H1 (cell line): ENCODE measurements at regions not wholly inside any gene's neighbourhood (a gene's known extent, or its start where the extent isn't known, plus 50 kb on each side); places are given as distances from the start of the nearest gene placed in this dataset.

Experiments
- CTCF ChIA-PET: fragments of 300-600 bp; sonication (Branson Sonifier 250); formaldehyde crosslinking; loops from one replicate; lab custom pipeline; 2021; ENCODE audit not compliant: partially characterized antibody; lab: Charles Lee
- POLR2A ChIA-PET: fragments of 300-600 bp; sonication (Branson Sonifier 250); formaldehyde crosslinking; loops from one replicate; lab custom pipeline; 2021; ENCODE audit warnings: inconsistent platforms; ENCODE audit not compliant: partially characterized antibody; lab: Charles Lee
- DNase-seq, 2 experiments: peaks; one replicate each; pipeline versions ENCODE4 v3.0.0 to v3.0.0-alpha.2; 2010 to 2022; ENCODE audit warnings: low spot score in 2 of 2, low read depth in 1 of 2, mixed read lengths in 1 of 2
- FAIRE-seq: peaks from 2 replicates; lab custom pipeline; 2011; peaks lifted over from hg19 to GRCh38; lab: Jason Lieb, UNC
- H2AFZ ChIP-seq: 2 replicates; pipeline ENCODE4 v1.8.1; 2012; ENCODE audit warnings: low read length, inconsistent platforms
- H2AK5ac ChIP-seq: 2 replicates; pipeline ENCODE4 v1.6.1; 2013; ENCODE audit warnings: low read depth, low read length
- H2BK120ac ChIP-seq: replicated peaks from 2 replicates; pipeline ENCODE3; 2013; ENCODE audit warnings: low read depth, low read length, inconsistent platforms
- H2BK12ac ChIP-seq: 2 replicates; pipeline ENCODE4 v1.6.1; 2013; ENCODE audit warnings: low read depth, low read length
- H2BK15ac ChIP-seq: 2 replicates; pipeline ENCODE4 v1.6.1; 2013; ENCODE audit warnings: low read length
- H2BK20ac ChIP-seq: 2 replicates; pipeline ENCODE4 v1.6.1; 2013; ENCODE audit warnings: low read length
- H2BK5ac ChIP-seq: 2 replicates; pipeline ENCODE4 v1.6.1; 2013; ENCODE audit warnings: low read depth, low read length
- H3K14ac ChIP-seq: 2 replicates; pipeline ENCODE4 v1.6.1; 2013; ENCODE audit warnings: inconsistent platforms; ENCODE audit not compliant: insufficient read length
- H3K18ac ChIP-seq: 2 replicates; pipeline ENCODE4 v1.6.1; 2013; ENCODE audit warnings: low read length; ENCODE audit errors: extremely low read depth
- H3K23ac ChIP-seq: 2 replicates; pipeline ENCODE4 v1.6.1; 2013; ENCODE audit warnings: inconsistent platforms; ENCODE audit not compliant: insufficient read length
- H3K23me2 ChIP-seq: 2 replicates; pipeline ENCODE4 v1.6.1; 2013; ENCODE audit warnings: low read depth, low read length
- H3K27ac ChIP-seq: 2 replicates; pipeline ENCODE4 v1.6.1; 2011; ENCODE audit warnings: low read depth, low read length, inconsistent platforms
- H3K27me3 ChIP-seq, 4 experiments: replicated peaks in 1 of 4; 1 replicate in 1 of 4; 2 replicates in 3 of 4; pipeline versions ENCODE4 v1.6.1 to v1.8.1; 2011 to 2013; ENCODE audit warnings: low read length in 3 of 4, mild to moderate bottlenecking in 3 of 4, inconsistent platforms in 2 of 4, mixed read lengths in 2 of 4, moderate library complexity in 1 of 4; ENCODE audit not compliant: control insufficient read depth in 3 of 4, insufficient read depth in 3 of 4; ENCODE audit errors: extremely low read depth in 1 of 4
- H3K36me3 ChIP-seq, 4 experiments: 2 replicates each; pipeline versions ENCODE4 v1.6.1 to v1.8.1; 2011 to 2013; ENCODE audit warnings: mild to moderate bottlenecking in 4 of 4, low read length in 3 of 4, moderate library complexity in 2 of 4, control low read depth in 1 of 4, inconsistent platforms in 1 of 4; ENCODE audit not compliant: insufficient read depth in 4 of 4, control insufficient read depth in 2 of 4
- H3K4ac ChIP-seq: replicated peaks from 2 replicates; pipeline ENCODE3; 2013; ENCODE audit warnings: low read length, low read depth, mixed read lengths, inconsistent platforms; ENCODE audit not compliant: insufficient read length
- H3K4me1 ChIP-seq, 4 experiments: replicated peaks in 1 of 4; 1 replicate in 1 of 4; 2 replicates in 3 of 4; pipeline versions ENCODE4 v1.6.1 to v1.8.1; 2011 to 2013; ENCODE audit warnings: low read length in 3 of 4, inconsistent platforms in 2 of 4, mixed read lengths in 1 of 4; ENCODE audit not compliant: insufficient read depth in 4 of 4, control insufficient read depth in 3 of 4
- H3K4me2 ChIP-seq, 2 experiments: 2 replicates each; pipeline versions ENCODE4 v1.6.1 to v1.8.1; 2011 to 2013; ENCODE audit warnings: low read depth in 2 of 2, low read length in 2 of 2, control low read depth in 1 of 2, inconsistent platforms in 1 of 2, mild to moderate bottlenecking in 1 of 2; ENCODE audit not compliant: insufficient read depth in 1 of 2
- H3K4me3 ChIP-seq, 4 experiments: fragments of 200-600, 300-600 bp in 1 of 4; sonication (generic), shearing (Covaris generic), sonication (Bioruptor Twin) in 1 of 4; 2 replicates each; pipeline versions ENCODE4 v1.5.1 to v1.8.1; 2011 to 2016; ENCODE audit warnings: low read length in 4 of 4, low read depth in 3 of 4, control low read depth in 2 of 4, inconsistent platforms in 2 of 4, mild to moderate bottlenecking in 2 of 4, mixed read lengths in 1 of 4, moderate library complexity in 1 of 4; ENCODE audit not compliant: insufficient read depth in 2 of 4; ENCODE audit errors: extremely low read depth in 1 of 4
- H3K56ac ChIP-seq: replicated peaks from 2 replicates; pipeline ENCODE3; 2013; ENCODE audit warnings: low read depth, mild to moderate bottlenecking, mixed read lengths, low read length, inconsistent platforms; ENCODE audit not compliant: insufficient read length
- H3K79me1 ChIP-seq: 2 replicates; pipeline ENCODE4 v1.6.1; 2013; ENCODE audit warnings: low read depth, low read length, control low read depth
- H3K79me2 ChIP-seq, 2 experiments: 2 replicates each; pipeline versions ENCODE4 v1.6.1 to v1.8.1; 2012 to 2013; ENCODE audit warnings: low read length in 2 of 2, mild to moderate bottlenecking in 2 of 2, inconsistent platforms in 1 of 2; ENCODE audit not compliant: insufficient read depth in 2 of 2, control insufficient read depth in 1 of 2
- H3K9ac ChIP-seq, 4 experiments: replicated peaks in 1 of 4; 1 replicate in 1 of 4; 2 replicates in 3 of 4; pipeline versions ENCODE4 v1.6.1 to v1.8.1; 2011 to 2013; ENCODE audit warnings: low read depth in 3 of 4, low read length in 3 of 4, control low read depth in 2 of 4, mild to moderate bottlenecking in 2 of 4, moderate library complexity in 2 of 4, inconsistent platforms in 1 of 4; ENCODE audit errors: extremely low read depth in 1 of 4
- H3K9me3 ChIP-seq, 2 experiments: 2 replicates each; pipeline versions ENCODE4 v1.6.1 to v1.8.1; 2012 to 2013; ENCODE audit warnings: mild to moderate bottlenecking in 2 of 2, moderate library complexity in 2 of 2, control low read depth in 1 of 2, inconsistent platforms in 1 of 2, low read depth in 1 of 2, low read length in 1 of 2, mixed read lengths in 1 of 2; ENCODE audit not compliant: insufficient read depth in 2 of 2
- H4K20me1 ChIP-seq, 2 experiments: replicated peaks in 1 of 2; 2 replicates each; pipeline versions ENCODE3 to v1.8.1; 2011 to 2013; ENCODE audit warnings: inconsistent platforms in 2 of 2, low read length in 2 of 2, mild to moderate bottlenecking in 1 of 2; ENCODE audit not compliant: insufficient read depth in 2 of 2, control insufficient read depth in 1 of 2
- H4K5ac ChIP-seq: 2 replicates; pipeline ENCODE4 v1.6.1; 2013; ENCODE audit warnings: low read length, low read depth, mixed read lengths, inconsistent platforms; ENCODE audit not compliant: insufficient read length
- H4K8ac ChIP-seq: 2 replicates; pipeline ENCODE4 v1.8.0; 2013; ENCODE audit warnings: mild to moderate bottlenecking, moderate library complexity, low read length, inconsistent platforms; ENCODE audit not compliant: insufficient read depth; ENCODE audit errors: extremely low read depth
- H4K91ac ChIP-seq: replicated peaks from 2 replicates; pipeline ENCODE3; 2013; ENCODE audit warnings: low read length, mixed read lengths, inconsistent platforms; ENCODE audit not compliant: insufficient read length
- EZH2 ChIP-seq: fragments of 200-600 bp; sonication (generic); IDR thresholded peaks from 2 replicates; pipeline ENCODE4 v1.7.1; 2012; ENCODE audit warnings: low read depth, mild to moderate bottlenecking, moderate library complexity, low read length, inconsistent platforms; ENCODE audit not compliant: severe bottlenecking
- HDAC6 ChIP-seq: IDR thresholded peaks from one replicate; pipeline ENCODE4 v1.7.1; 2012; ENCODE audit warnings: low read depth, mild to moderate bottlenecking, inconsistent platforms, low read length, moderate library complexity
- KDM4A ChIP-seq: IDR thresholded peaks from one replicate; pipeline ENCODE4 v1.7.1; 2012; ENCODE audit warnings: low read depth, mild to moderate bottlenecking, moderate library complexity, low read length, inconsistent platforms; ENCODE audit not compliant: severe bottlenecking
- PHF8 ChIP-seq: fragments of 200-600 bp; sonication (generic); conservative IDR thresholded peaks from 2 replicates; pipeline ENCODE4 v1.7.1; 2012; ENCODE audit warnings: low read depth, mild to moderate bottlenecking, inconsistent platforms, low read length, moderate library complexity
- POLR2AphosphoS5 ChIP-seq: IDR thresholded peaks from 2 replicates; pipeline ENCODE4 v1.6.1; 2011; ENCODE audit warnings: low read depth, low read length
- RAD21 ChIP-seq, 2 experiments: IDR thresholded peaks in 1 of 2; conservative IDR thresholded peaks in 1 of 2; 2 replicates each; pipeline ENCODE4 v1.6.1; 2011; ENCODE audit warnings: low read depth in 2 of 2, low read length in 2 of 2, improper control_type of control experiment in 1 of 2, inconsistent platforms in 1 of 2, mild to moderate bottlenecking in 1 of 2, moderate library complexity in 1 of 2
- RBBP5 ChIP-seq: IDR thresholded peaks from 2 replicates; pipeline ENCODE4 v1.7.1; 2012; ENCODE audit warnings: low read depth, mild to moderate bottlenecking, inconsistent platforms, low read length, moderate library complexity, borderline replicate concordance
- SP1 ChIP-seq: IDR thresholded peaks from 2 replicates; pipeline ENCODE4 v1.6.1; 2011; ENCODE audit warnings: low read depth, low read length
- SP2 ChIP-seq: IDR thresholded peaks from 2 replicates; pipeline ENCODE4 v1.6.1; 2012; ENCODE audit warnings: mild to moderate bottlenecking, low read length, inconsistent platforms
- SRF ChIP-seq: IDR thresholded peaks from 2 replicates; pipeline ENCODE4 v1.6.1; 2011; ENCODE audit warnings: mild to moderate bottlenecking, low read depth, low read length, moderate library complexity
- WGBS, 2 experiments: shearing (Covaris generic) in 1 of 2; methylation state at CpG; one replicate each; pipeline versions ENCODE4 v1.1.6 to v1.1.7; 2013 to 2015; ENCODE audit warnings: low lambda C conversion rate in 2 of 2, mixed read lengths in 2 of 2, inconsistent platforms in 1 of 2, low coverage in 1 of 2, missing lambda C conversion rate in 1 of 2; ENCODE audit not compliant: insufficient replicate concordance in 2 of 2, insufficient coverage in 1 of 2, insufficient read length in 1 of 2; ENCODE audit errors: extremely low coverage in 1 of 2, missing lambda C conversion rate in 1 of 2; 5-methylcytosine and 5-hydroxymethylcytosine counted together
- TF ChIP-seq, protein P1 (sequence below): IDR thresholded peaks from 2 replicates; pipeline ENCODE4 v1.6.1; 2011; ENCODE audit warnings: low read depth, mild to moderate bottlenecking, low read length; ENCODE audit not compliant: insufficient read depth
- TF ChIP-seq, protein P2 (sequence below), 3 experiments: IDR thresholded peaks; 1 replicate in 2 of 3; 2 replicates in 1 of 3; pipeline versions ENCODE4 v1.5.1 to v1.6.1; 2011; ENCODE audit warnings: low read length in 3 of 3, mild to moderate bottlenecking in 3 of 3, inconsistent platforms in 2 of 3, low read depth in 1 of 3, moderate library complexity in 1 of 3; ENCODE audit not compliant: insufficient read depth in 1 of 3; ENCODE audit errors: control extremely low read depth in 1 of 3

GRCh38 chr9:115379719-115380118, 261.8 kb upstream of the TNC start:
- Histone ChIP-seq H3K9me3 (peaks cover 12 to 13% of the 10 kb centered on the region in 2 experiments), H3K14ac (no peak overlapping the region), H4K8ac (no peak overlapping the region), H3K23me2 (no peaks in the 10 kb centered on the region), H4K91ac (no peak overlapping the region), H3K36me3 (no peaks in the 10 kb centered on the region), H3K56ac (no peak overlapping the region), H3K79me2 (no peaks in the 10 kb centered on the region), H3K4me1 (no peaks in the 10 kb centered on the region), H3K23ac (no peak overlapping the region), H2AK5ac (no peak overlapping the region), H3K4me3 (no peak overlapping the region), H3K4ac (no peak overlapping the region), H3K27me3 (no peaks in the 10 kb centered on the region), H3K79me1 (no peaks in the 10 kb centered on the region), H2AFZ (no peak overlapping the region), H2BK12ac (no peak overlapping the region), H2BK5ac (no peak overlapping the region), H3K9ac (no peak overlapping the region), H3K27ac (no peak overlapping the region), H2BK15ac (no peak overlapping the region), H4K5ac (no peak overlapping the region), H2BK120ac (no peak overlapping the region), H2BK20ac (no peak overlapping the region), H3K4me2 (no peak overlapping the region), H3K18ac (no peak overlapping the region), H4K20me1 (no peaks in the 10 kb centered on the region)
- FAIRE-seq (no peak), DNase-seq (no peak)
- WGBS, 2 experiments, result 87% methylated on average over 3 of the region's 3 CpGs; no CpG with 5 or more reads in 1 of the 2 experiments
- ChIA-PET POLR2A (no interaction called here), CTCF (no interaction called here)
- TF ChIP-seq SP2, result no peak
- TF ChIP-seq POLR2AphosphoS5, result no peak
- TF ChIP-seq RAD21 (IDR thresholded peaks at IDR 0.05 in 1 of 2, conservative IDR thresholded peaks at IDR 0.05 in 1 of 2; ENCODE audit: low read depth in 2 of 2, low read length in 2 of 2), result no peak
- no peak for TF ChIP-seq RBBP5
- TF ChIP-seq HDAC6, result no peak
- no peak for TF ChIP-seq EZH2
- TF ChIP-seq KDM4A, result no peak
- TF ChIP-seq PHF8, result no peak
- no peak for TF ChIP-seq SP1
- TF ChIP-seq, protein P1, sequence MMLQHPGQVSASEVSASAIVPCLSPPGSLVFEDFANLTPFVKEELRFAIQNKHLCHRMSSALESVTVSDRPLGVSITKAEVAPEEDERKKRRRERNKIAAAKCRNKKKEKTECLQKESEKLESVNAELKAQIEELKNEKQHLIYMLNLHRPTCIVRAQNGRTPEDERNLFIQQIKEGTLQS, result no peak
- TF ChIP-seq SRF, result no peak
- TF ChIP-seq, protein P2, sequence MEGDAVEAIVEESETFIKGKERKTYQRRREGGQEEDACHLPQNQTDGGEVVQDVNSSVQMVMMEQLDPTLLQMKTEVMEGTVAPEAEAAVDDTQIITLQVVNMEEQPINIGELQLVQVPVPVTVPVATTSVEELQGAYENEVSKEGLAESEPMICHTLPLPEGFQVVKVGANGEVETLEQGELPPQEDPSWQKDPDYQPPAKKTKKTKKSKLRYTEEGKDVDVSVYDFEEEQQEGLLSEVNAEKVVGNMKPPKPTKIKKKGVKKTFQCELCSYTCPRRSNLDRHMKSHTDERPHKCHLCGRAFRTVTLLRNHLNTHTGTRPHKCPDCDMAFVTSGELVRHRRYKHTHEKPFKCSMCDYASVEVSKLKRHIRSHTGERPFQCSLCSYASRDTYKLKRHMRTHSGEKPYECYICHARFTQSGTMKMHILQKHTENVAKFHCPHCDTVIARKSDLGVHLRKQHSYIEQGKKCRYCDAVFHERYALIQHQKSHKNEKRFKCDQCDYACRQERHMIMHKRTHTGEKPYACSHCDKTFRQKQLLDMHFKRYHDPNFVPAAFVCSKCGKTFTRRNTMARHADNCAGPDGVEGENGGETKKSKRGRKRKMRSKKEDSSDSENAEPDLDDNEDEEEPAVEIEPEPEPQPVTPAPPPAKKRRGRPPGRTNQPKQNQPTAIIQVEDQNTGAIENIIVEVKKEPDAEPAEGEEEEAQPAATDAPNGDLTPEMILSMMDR (IDR thresholded peaks at IDR 0.05; ENCODE audit: control extremely low read depth in 1 of 3, insufficient read depth in 1 of 3, low read depth in 1 of 3, low read length in 3 of 3), result no peak
